ENCODE measurements at regions not wholly inside any gene's neighbourhood (a gene's known extent, or its start where the extent isn't known, plus 50 kb on each side); places are given as distances from the start of the nearest gene placed in this dataset.

GRCh38 chr11:23041001-23041503 lies 180.8 kb upstream of the CCDC179 start:
- DNase-seq (ENCODE audit: low read depth) = no peak

GRCh38 chr11:23058656-23059055 lies 198.4 kb upstream of the CCDC179 start:
- no peak for DNase-seq (ENCODE audit: low read depth)

GRCh38 chr11:23063276-23063675 lies 203.0 kb upstream of the CCDC179 start:
- no peak for DNase-seq (ENCODE audit: low read depth)

- peak; percentile 69 for DNase-seq (ENCODE audit: low read depth)
Observed at GRCh38 chr11:23078289-23078971, 218.2 kb upstream of the CCDC179 start.

GRCh38 chr11:23079382-23079813 lies 219.1 kb upstream of the CCDC179 start:
- DNase-seq (ENCODE audit: low read depth) = peak; percentile 70

GRCh38 chr11:23087407-23087806 lies 227.1 kb upstream of the CCDC179 start:
- no peak for DNase-seq (ENCODE audit: low read depth)

GRCh38 chr11:23090659-23091058 lies 230.4 kb upstream of the CCDC179 start:
- no peak for DNase-seq (ENCODE audit: low read depth)

- DNase-seq (ENCODE audit: low read depth) = no peak
Observed at GRCh38 chr11:23095650-23096189, 235.4 kb upstream of the CCDC179 start.

GRCh38 chr11:23097891-23098290 lies 237.6 kb upstream of the CCDC179 start:
- no peak for DNase-seq (ENCODE audit: low read depth)

GRCh38 chr11:23099256-23099655 lies 239.0 kb upstream of the CCDC179 start:
- peak; percentile 25 for DNase-seq (ENCODE audit: low read depth)

- no peak for DNase-seq (ENCODE audit: low read depth)
Observed at GRCh38 chr11:23100726-23101125, 240.5 kb upstream of the CCDC179 start.

GRCh38 chr11:23103416-23103815 lies 243.1 kb upstream of the CCDC179 start:
- peak; percentile 47 for DNase-seq (ENCODE audit: low read depth)

- no peak for DNase-seq (ENCODE audit: low read depth)
Observed at GRCh38 chr11:23111527-23111926, 251.3 kb upstream of the CCDC179 start.

GRCh38 chr11:23112390-23112789 lies 252.1 kb upstream of the CCDC179 start:
- no peak for DNase-seq (ENCODE audit: low read depth)

- peak; percentile 56 for DNase-seq (ENCODE audit: low read depth)
Observed at GRCh38 chr11:23112987-23113886, 253.0 kb upstream of the CCDC179 start.

GRCh38 chr11:23113887-23114216 lies 253.6 kb upstream of the CCDC179 start:
- no peak for DNase-seq (ENCODE audit: low read depth)

GRCh38 chr11:23123753-23124152 lies 263.5 kb upstream of the CCDC179 start:
- peak; percentile 49 for DNase-seq (ENCODE audit: low read depth)

- DNase-seq (ENCODE audit: low read depth) = peak; percentile 26
Observed at GRCh38 chr11:23124249-23124648, 264.0 kb upstream of the CCDC179 start.

- DNase-seq (ENCODE audit: low read depth) = peak; percentile 45
Observed at GRCh38 chr11:23124996-23125395, 264.7 kb upstream of the CCDC179 start.

GRCh38 chr11:23127706-23128105 lies 267.4 kb upstream of the CCDC179 start:
- no peak for DNase-seq (ENCODE audit: low read depth)

GRCh38 chr11:23134627-23135026 lies 274.4 kb upstream of the CCDC179 start:
- no peak for DNase-seq (ENCODE audit: low read depth)

GRCh38 chr11:23138761-23139160 lies 278.5 kb upstream of the CCDC179 start:
- no peak for DNase-seq (ENCODE audit: low read depth)

- DNase-seq (ENCODE audit: low read depth) = peak; percentile 2
Observed at GRCh38 chr11:23143022-23143421, 282.7 kb upstream of the CCDC179 start.

Measured in iris pigment epithelial cell (primary cell).